Muscle of arm (tissue), 1 donor: ENCODE measurements at regions not wholly inside any gene's neighbourhood (a gene's known extent, or its start where the extent isn't known, plus 50 kb on each side); places are given as distances from the start of the nearest gene placed in this dataset.
A peak's percentile ranks its signal among the peaks of the same experiment; 100 is the strongest.

Experiments
- DNase-seq: peaks from one replicate; pipeline ENCODE4 v3.0.0-alpha.2; 2013

GRCh38 chr10:88108115-88108610 is 244.7 kb downstream of the PTEN start:
- no peak for DNase-seq

- no peak for DNase-seq
These were observed 246.9 kb downstream of the PTEN start for GRCh38 chr10:88110355-88110754.

- no peak for DNase-seq
These were observed 247.4 kb downstream of the PTEN start for GRCh38 chr10:88110822-88111221.

GRCh38 chr10:88111294-88111693 is 247.9 kb downstream of the PTEN start:
- no peak for DNase-seq

- DNase-seq, result no peak
These were observed 249.8 kb downstream of the PTEN start for GRCh38 chr10:88113232-88113631.

GRCh38 chr10:88113657-88114272 is 250.3 kb downstream of the PTEN start:
- DNase-seq, result no peak

- DNase-seq, result peak; percentile 31
These were observed 250.9 kb downstream of the PTEN start for GRCh38 chr10:88114368-88114767.

- DNase-seq, result no peak
These were observed 252.0 kb downstream of the PTEN start for GRCh38 chr10:88115407-88115806.

GRCh38 chr10:88115968-88116367 is 252.5 kb downstream of the PTEN start:
- DNase-seq, result no peak

- no peak for DNase-seq
These were observed 253.1 kb downstream of the PTEN start for GRCh38 chr10:88116481-88116880.

- DNase-seq, result no peak
These were observed 253.7 kb downstream of the PTEN start for GRCh38 chr10:88116971-88117626.

- DNase-seq, result no peak
These were observed 254.6 kb downstream of the PTEN start for GRCh38 chr10:88117869-88118632.

GRCh38 chr10:88118729-88119128 is 255.3 kb downstream of the PTEN start:
- no peak for DNase-seq

- no peak for DNase-seq
These were observed 255.7 kb downstream of the PTEN start for GRCh38 chr10:88119160-88119559.

GRCh38 chr10:88120075-88120474 is 256.6 kb downstream of the PTEN start:
- no peak for DNase-seq

- DNase-seq, result no peak
These were observed 257.3 kb downstream of the PTEN start for GRCh38 chr10:88120599-88121333.

- DNase-seq, result no peak
These were observed 257.9 kb downstream of the PTEN start for GRCh38 chr10:88121361-88121760.

- DNase-seq, result no peak
These were observed 258.7 kb downstream of the PTEN start for GRCh38 chr10:88122145-88122544.

GRCh38 chr10:88122576-88122975 is 259.2 kb downstream of the PTEN start:
- DNase-seq, result no peak

- no peak for DNase-seq
These were observed 262.3 kb downstream of the PTEN start for GRCh38 chr10:88125766-88126165.

- DNase-seq, result no peak
These were observed 263.3 kb downstream of the PTEN start for GRCh38 chr10:88126699-88127098.

- no peak for DNase-seq
These were observed 263.8 kb downstream of the PTEN start for GRCh38 chr10:88127269-88127668.
